Activated effector memory CD4-positive, alpha-beta T cell treated with anti-CD3 and anti-CD28 coated beads, Interleukin-2, amount 50 U/mL, for 16 hours (primary cell): ENCODE measurements at regions not wholly inside any gene's neighbourhood (a gene's known extent, or its start where the extent isn't known, plus 50 kb on each side); places are given as distances from the start of the nearest gene placed in this dataset.

ENCODE experiments used
- DNase-seq: peaks from one replicate; pipeline ENCODE4 v3.0.0-alpha.2; 2020

DNA sequence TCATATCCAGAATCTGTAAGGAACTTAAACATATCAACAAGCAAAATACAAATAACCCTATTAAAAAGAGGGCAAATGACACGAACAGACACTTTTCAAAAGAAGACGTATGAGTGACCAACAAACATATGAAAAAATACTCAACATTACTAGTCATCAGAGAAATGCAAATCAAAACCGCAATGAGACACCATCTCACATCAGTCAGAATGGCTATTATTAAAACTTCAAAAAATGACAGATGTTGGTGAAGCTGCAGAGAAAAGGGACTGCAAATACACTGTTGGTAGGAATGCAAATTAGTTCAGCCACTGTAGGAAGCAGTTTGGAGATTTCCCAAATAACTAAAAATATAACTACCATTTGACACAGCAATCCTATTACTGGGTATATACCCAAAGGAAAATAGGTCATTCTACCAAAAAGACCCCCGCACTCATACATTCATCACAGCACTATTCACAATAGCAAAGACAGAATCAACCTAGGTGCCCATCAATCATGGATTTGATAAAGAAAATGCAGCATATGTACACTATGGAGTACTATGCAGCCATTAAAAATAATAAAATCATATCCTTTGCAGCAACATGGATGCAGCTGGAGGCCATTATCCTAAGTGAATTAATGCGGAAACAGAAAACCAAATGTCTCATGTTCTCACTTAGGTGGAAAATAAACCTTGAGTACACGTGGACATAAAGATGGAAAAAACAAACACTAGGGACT lies 230.1 kb upstream of the RAB4A start:
- no peak for DNase-seq

DNA sequence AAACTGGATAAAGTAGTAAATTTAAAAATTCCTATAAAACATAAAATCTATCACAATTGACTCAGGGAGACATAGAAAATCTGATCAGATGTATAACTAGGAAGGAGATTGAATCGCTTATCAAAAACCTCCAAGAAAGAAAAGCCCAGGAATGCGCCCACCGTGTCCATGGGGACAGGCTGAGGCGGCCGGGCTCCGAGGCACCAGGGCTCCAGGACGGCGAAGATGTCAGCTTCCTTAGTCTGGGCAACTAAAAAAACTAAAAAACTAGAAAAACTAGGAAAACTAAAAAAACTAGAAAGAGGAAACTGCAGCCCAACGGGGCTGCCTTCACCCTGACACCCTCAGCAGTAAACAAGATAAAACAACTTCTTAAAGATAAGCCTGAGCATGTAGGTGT lies 229.0 kb upstream of the RAB4A start:
- DNase-seq: no peak

DNA sequence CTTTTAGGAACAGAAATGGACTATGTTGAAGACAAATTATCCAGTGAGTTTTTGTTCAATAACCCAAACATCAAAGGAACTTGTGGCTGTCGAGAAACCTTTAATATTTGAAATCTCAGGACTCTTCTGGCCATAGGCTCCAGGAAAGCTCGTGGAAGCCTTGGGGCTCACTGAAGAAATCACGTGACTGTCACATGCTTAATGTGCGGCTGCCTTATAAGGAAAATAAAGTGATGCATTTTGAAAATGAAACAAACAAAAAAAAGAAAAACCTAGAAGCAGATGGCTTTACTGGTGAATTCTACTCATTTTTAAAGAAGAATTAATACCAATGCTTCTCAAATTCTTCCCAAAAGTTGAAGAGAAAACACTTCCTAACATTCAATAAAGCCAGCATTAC lies 228.4 kb upstream of the RAB4A start:
- no peak for DNase-seq

DNA sequence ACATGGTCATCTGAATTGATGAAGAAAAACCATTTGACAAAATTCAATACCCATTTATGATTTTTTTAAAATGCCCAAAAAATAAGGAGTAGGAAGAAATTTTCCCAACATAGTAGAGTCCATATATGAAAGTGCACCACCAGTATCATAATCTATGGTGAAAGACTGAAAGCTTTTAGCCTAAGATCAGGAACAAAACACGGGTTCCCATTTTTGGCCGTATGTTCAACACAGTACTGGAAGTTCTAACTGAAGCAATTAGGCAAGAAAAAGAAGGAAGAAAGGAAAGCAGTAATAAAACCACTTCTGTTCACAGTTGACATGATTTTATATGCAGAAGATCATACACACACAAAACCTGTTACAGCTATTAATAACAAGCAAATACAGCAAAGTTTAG lies 227.8 kb upstream of the RAB4A start:
- no peak for DNase-seq

DNA sequence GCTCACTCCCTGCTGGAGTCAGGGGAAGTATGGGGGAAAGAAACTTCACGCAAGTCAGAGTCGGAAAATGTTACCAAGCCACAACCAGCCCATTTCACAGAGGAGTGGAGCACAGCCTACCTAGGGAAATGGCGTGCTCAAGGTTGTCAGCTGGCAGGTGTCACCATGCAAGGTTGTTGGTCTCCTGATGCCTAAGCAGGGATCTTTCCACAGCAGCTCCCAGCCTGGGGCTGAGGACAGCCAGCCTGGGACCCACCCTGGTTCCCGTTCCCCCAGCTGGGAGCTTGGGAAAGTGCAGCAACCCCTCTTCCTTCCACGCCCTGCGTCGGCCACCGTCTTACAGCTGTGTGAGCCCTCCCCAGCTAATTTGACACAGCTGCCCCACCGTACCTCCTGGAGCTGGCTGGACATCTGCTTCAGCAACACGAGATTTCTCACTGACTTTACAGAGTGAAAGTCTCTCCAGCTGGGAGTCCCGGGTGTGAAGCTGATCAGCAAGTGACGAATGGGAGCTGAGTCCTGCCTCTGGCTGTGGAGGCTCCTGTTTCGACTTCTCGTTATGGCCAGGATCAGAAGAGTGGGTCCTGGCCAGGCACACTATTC lies 224.6 kb upstream of the RAB4A start:
- no peak for DNase-seq

DNA sequence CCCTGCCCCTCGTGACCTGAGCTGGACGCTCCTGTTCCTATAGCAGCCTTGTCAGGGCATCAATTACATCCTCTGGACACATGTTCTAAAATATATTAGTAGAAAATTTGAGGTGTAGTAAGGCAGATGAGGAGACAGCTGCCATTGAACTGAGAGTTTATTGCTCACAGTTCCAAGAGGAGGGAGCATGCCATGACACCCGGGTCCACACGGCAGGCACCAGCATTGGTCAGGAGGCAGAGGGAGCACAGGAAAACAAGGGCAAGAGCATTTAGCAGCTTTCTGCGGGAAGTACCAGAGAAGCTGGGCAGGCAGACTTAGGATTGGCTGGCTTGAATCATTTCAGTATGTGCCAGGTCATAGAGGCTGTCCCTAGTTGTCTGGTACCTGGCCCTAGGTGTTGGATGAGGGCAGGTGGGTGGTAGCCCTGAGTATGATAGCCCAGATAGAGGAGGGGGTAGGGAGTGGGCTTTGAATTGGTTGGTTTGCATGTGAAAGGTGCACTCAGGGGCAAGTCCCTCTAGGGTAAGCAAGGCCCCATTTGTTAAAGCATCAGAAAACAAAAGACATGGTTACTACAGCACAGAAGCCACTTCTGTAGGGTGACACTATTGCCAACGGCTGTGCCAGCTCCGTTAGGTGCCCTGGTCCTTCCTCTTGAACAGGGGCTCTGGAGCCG lies 223.6 kb upstream of the RAB4A start:
- no peak for DNase-seq

DNA sequence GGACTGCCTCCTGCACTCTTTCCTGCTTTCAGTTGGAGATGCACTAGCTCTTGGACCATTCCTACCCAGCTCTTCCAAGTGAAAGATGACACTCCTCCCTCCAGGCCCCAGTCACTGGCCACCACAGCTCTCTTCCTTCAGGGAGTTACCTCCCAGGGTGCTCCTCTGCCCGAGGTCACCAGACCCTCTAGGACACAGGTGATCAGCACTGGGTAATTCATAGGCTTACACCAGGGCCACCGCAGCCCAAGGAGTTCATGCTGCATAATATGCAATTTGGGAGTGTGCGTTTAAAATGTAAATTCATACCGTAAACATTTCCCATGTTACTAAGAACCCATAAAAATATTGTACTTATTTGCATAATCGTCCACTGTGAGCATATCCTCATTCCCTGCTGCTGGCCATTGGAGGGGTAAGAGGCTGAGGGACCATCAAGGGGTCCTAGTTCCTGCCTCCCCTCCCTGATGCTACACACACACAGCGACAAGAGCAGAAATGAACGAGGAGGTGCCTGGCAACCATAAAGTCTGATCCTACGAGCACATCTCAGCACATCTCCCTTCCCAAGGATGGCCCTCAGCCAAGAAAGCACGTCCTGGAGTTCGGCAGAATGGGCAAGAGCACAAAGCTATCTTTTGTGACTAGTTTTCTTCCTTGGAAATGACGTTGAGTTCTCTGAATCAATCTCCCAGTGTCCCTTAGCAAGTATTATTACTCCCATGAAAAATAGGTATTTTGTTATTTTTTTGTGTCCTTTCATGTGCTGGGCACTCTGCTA lies 222.9 kb upstream of the RAB4A start:
- no peak for DNase-seq

DNA sequence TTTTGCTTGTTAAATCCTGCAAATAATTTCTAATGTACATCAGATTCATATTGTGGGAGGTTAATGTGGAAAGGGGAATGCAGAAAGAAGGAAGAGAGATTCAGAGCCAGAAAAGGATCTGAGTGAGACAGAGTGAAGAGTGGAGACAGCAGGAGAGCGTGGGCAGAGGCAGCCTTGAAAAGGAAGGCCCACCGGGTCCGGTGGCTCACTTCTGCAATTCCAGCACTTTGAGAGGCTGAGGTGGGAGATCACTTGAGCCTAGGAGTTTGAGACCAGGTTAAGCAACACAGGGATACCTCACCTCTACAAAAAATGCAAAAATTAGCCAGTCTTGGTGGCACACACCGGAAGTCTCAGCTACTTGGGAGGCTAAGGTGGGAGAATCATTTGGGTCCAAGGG lies 222.0 kb upstream of the RAB4A start:
- no peak for DNase-seq

DNA sequence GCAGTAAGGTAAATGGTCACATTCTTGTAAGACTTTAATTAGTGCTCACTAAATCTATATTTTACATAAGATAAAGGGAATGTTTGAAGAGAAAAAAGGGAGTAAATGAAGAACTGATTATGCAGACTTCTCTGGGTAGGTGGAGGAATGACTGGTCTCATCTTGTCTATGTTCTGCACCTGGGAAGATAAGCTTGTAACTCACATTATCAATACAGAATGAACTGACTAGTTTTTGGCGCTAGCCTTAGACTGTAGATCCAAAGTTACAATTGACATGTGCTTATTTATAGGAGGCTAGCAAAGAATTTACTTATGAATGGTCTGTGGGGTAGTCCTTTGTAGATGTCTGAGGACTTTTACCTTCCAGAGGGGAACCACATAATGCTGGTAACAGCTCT lies 214.9 kb upstream of the RAB4A start:
- no peak for DNase-seq

DNA sequence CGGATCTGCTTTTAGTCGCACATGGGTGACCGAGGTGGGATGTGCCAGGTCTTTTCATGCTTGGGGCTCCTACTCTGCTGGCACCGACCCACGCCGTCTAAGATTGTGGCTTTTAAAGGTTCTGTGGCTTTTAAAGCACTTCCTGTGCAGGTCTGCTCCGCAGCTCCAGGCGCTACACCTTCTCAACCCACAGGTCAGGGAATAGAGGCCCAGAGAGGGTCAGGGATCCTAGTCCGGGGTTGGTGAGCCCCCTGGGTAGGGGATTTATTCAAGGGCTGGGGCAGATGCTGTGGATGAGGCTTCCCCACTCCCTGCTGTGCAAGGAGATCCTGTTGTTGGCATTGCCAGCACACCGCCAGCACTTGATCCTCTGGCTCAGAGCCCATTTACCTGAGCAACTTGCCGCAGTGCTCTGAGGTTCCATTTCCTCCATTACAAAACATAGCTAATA lies 212.8 kb upstream of the RAB4A start:
- peak; percentile 76 for DNase-seq

DNA sequence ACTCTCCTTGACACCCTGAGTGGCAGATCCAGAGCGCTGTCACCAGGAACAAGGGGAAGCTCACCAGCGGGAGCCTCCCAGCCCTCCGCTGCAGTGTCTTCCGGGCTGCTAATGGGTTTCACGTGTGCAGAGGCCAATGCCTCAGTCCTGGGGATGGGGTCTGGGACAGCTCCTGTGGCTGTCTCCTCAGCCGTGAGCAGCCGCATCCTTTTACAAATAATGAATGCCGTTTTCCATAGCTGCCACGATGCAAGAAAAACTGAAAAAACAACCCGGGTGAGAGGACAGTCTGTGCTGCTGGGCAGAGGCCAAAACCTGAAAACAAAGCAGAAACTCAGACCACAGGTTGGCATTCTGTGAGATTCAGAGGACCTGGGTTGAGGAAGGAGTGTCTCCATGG lies 212.2 kb upstream of the RAB4A start:
- DNase-seq: no peak

DNA sequence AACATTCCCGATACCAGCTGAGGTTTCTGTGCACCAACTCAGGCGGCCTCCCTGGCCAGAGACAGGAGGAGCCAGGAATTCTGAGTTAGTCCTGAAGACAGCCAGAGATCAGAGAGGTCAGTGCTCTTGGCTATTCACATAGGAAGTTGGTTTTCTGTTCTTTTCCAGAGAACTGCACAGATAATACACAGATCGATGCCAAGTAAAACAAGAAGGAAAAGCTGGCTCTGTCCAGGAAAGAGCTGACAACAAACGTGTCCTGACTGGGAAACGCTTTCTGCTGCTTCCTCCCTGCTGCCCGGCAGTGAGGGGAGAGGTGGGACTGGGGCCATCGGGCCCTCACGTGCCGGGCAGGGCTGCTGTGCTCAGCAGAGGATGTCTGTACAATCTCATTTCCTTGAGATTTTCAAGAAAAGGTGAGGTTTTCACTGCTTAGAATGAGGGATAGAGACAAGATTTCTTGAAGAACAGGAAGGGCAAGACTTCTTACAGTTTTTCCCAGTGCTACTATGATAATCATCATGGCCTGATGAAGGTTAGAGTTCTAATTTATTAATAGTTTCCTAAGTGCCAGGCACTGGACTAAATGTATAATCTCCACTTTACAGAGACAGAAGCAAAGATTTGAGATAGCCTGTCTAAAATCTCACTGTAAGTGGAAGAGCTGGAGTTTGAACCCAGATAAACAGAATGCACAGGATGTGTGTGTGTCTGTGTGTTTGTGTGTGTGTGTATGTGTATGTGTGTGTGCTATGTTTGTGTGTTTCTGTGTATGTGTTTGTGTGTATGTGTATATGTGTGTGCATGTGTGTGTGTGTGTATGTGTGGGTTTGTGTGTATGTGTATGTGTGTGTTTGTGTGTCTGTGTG lies 211.0 kb upstream of the RAB4A start:
- DNase-seq: no peak

DNA sequence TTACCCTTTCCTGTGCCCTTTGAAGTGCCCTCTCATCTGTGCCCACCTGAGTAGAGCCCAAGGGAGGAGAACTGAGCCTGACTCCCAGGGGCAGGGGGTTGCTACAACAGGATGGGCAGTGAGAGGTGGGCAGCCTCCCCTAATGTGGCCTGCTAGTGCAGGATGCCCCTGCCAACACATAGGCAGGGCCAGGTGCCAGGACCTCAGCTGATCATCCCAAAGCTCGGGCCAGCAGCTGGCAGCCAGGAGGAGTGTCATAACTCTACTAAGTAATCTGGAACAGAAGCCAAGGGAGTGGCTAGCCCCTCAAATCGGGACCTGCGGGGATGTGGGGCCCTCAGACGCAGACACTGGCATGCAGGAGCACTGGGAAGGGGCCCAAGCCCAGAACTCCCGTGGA lies 208.8 kb upstream of the RAB4A start:
- no peak for DNase-seq

DNA sequence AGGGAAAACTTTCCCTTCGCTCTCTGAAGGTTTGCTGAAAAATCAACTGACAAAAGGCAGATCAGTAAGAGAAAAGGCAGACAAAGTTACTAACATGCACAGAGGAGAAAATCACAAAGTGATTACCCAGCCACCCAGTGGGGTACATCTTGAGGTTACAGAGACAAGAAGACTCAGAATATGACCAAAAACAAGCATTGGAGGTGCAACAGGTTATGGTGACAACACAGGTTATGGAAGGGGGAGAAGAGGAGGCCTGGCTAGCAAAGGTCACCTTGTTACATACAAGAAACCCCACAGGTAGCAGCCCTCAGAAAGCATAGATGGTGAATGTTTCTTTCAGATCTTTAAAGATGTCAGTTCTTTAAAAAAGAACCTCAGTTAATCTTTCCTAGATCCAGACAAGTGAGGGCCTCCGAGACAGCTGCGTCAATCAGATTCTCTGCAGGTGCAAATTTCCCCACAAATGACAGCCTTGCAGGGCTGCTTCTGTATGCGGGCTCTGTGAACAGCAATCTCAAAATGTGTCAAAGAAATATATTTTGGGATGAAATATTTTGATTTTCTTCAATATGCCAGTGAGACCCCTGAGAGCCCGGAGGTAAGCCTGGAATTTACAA lies 207.6 kb upstream of the RAB4A start:
- no peak for DNase-seq

DNA sequence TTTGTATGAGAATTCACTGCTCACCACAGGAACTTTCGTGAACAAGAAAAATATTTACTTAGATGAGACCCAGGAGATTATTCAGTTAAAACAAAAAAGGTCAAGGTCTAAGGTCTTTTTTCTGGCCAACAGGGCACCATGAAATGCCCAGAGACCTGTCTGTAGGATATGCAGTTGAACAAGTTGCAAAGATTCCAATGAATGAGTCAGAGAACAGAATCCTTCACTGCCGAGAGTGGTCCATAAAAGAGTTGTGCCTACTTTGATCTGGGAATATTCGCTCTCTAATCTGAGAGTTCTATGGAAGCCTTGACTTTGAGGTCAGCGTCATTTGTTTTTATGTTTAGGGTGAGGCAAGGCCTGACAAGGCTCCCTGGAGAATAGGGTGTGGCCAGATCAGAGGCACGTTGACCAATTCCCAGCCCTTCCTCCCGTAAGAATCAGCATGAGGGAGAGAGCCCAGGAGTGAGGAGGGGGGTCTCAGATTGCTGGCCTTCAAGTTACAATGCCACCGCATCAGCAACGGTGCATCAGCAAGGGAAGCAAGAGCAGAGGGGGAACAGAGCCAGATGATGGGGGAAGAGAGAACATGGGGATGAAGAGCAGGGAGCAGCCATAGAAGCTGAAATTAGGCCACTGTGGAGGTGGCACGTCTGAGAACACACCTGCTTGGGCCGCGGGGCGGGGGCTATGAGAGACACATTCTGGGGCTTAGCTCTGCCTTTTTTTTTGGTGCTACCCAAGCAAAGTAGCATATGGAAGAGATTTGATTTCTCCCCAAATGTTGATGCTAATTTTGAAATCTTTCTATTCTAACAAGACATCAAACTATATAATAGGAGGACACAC lies 206.4 kb upstream of the RAB4A start:
- no peak for DNase-seq

DNA sequence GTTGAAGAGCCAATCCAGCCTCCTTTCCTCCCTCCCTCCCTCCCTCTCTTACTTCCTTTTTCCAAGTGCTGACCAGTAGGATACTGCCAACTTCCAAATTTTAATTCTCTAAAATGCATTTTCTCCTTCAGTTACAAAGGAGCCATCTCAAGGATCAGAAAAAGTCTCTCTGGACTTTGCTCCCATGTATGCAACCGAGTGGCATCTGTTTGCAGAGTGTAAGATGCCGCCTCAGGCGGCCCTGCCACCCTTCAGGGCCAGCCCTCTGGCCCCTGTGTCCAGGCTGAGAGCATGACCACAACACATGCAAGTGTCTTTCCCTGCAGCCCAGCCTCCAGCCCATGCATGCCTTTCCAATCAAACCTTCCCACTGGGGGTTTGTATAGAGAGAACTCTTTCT lies 205.3 kb upstream of the RAB4A start:
- no peak for DNase-seq

DNA sequence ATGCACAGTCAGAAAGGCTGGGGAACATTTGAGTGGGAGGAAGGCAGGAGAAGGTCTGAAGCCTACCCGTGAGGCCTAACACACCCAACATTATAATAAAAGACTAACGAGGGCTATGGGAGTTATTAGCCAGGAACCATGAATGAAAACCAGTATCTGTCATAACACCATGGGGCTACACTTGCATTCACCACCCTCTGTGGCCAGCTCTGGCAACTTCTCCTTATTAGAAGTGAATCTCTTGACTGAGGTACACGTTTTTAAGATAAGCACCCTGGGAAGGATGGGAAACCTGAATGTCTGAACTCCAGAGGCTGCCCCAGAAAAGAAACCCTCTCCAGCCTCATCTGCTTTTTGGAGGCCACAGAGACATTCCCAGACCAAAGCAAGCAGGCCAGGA lies 204.3 kb upstream of the RAB4A start:
- no peak for DNase-seq

DNA sequence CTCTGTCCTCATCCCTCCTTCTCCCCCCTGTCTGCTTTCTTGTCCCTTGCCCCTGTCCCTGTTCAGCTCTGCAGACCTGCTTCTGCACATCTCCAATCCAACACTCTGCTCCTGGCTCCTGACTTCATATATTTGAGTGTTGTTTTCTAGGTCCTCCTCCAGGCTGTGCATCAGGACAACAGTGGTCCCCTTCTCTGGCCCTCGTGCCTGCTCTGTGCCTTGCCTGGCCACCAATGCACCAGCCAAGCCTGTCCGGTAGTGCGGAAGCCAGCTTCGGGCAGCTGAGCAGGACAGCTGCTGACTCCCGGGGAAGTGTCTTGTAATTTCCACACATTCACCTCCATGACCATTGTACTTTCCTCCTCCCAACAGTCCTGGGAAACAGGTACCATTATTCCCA lies 203.4 kb upstream of the RAB4A start:
- DNase-seq: no peak

DNA sequence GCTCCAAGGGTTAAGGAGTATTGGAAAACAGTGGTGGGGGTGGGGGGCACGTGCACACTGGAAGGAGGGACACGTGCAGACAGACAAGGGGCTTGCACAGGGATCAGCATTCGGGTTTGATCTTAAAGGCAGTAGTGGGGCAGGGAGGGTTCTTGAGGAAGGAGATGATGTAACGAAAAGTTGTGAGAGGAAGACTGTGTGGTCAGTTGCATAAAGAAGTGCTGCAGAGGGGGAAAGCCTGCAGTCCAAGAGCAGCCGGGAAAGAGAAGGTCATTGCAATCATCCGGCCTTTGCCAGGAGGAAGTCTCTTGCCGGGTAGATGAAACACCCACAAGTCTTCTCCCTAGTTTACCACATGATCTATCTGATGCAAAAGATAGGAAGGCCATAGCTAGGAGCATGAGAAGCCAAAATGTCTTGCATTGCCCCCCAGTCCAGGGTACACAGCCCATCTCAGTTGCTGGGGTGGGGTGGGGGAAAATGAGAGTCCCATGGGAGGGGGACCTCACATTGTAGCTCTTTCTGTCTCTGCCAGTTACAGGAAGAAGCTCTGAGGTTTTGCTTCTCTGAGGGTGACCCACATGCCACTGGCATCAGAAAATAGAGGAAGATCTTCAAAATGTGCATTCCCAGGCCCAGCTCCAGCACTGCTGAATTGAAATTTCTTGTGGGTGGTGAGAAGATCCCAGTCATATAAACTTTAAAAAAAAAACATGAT lies 202.5 kb upstream of the RAB4A start:
- no peak for DNase-seq

DNA sequence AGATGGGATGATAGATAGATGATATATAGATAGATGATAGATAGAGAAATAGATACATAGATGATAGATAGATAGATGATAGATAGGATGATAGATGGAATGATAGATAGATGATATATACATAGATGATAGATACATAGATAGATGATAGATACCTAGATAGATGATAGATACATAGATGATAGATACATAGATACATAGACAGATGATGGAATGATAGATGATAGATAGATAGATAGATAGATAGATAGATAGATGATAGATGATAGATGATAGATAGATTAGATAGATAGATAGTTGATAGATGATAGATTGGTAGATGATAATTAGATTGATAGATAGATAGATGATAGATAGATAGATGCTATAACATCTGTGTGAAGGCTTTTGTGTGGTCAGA lies 201.7 kb upstream of the RAB4A start:
- no peak for DNase-seq

DNA sequence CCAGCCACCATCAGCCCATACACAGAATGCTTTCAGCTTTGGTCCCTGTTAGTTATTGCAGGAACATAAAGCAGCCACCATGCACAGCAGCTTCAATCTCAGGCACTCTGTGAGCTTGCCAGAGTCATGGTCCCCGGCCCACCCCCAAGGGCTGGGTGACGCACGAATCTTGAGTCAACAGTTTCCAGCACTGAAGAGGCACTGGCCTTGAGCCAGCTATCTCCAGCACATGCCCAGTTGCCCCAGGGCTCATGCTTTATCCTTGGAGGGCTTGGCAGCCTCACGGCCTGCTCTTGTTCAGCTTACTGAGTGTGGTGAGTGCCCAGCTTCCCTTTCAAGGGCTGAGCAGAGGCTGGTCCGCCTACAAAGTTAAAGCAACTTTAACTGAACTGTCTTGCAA lies 200.7 kb upstream of the RAB4A start:
- no peak for DNase-seq
